ENCODE measurements at regions not wholly inside any gene's neighbourhood (a gene's known extent, or its start where the extent isn't known, plus 50 kb on each side); places are given as distances from the start of the nearest gene placed in this dataset.

- H3K4me3 ChIP-seq, result no peak overlapping the region
- H3K9me3 ChIP-seq (replicated peaks in 1 of 3), result no peaks in the 10 kb centered on the region
- WGBS, 4 donors, result 81 to 93% (median 87%) methylated on average over 2 of the region's 2 CpGs
- H3K27me3 ChIP-seq, result peaks cover 5% of the 10 kb centered on the region
- no peak for TF ChIP-seq CTCF (IDR thresholded peaks at IDR 0.05)
- no peak for TF ChIP-seq POLR2A (IDR thresholded peaks at IDR 0.05)
- H3K4me1 ChIP-seq (replicated peaks in 1 of 2), result no peaks in the 10 kb centered on the region
- intact Hi-C loops (cut with DNase I), result no loop called here
- H3K36me3 ChIP-seq (replicated peaks in 1 of 2), result no peaks in the 10 kb centered on the region
- no peak for DNase-seq
- H3K27ac ChIP-seq, result no peak overlapping the region
These were observed 92.4 kb upstream of the SSTR4 start for GRCh38 chr20:22942742-22943141.

- TF ChIP-seq CTCF (IDR thresholded peaks at IDR 0.05), result no peak
- TF ChIP-seq POLR2A (IDR thresholded peaks at IDR 0.05), result no peak
- DNase-seq, result no peak
- Histone ChIP-seq H3K27me3 (peaks cover 5% of the 10 kb centered on the region), H3K36me3 (replicated peaks in 1 of 2) (no peaks in the 10 kb centered on the region), H3K27ac (no peak overlapping the region), H3K9me3 (replicated peaks in 1 of 3) (no peaks in the 10 kb centered on the region), H3K4me3 (no peak overlapping the region), H3K4me1 (replicated peaks in 1 of 2) (no peaks in the 10 kb centered on the region)
- WGBS, 4 donors, result 36 to 50% (median 44%) methylated on average over 4 of the region's 4 CpGs
- intact Hi-C loops (cut with DNase I), result no loop called here
These were observed 91.0 kb upstream of the SSTR4 start for GRCh38 chr20:22944062-22944461.

GRCh38 chr20:22944936-22945335 lies 90.2 kb upstream of the SSTR4 start:
- DNase-seq, result no peak
- intact Hi-C loops (cut with DNase I), result no loop called here
- TF ChIP-seq POLR2A (IDR thresholded peaks at IDR 0.05) (no peak), CTCF (IDR thresholded peaks at IDR 0.05) (no peak)

GRCh38 chr20:22946596-22946995 lies 88.5 kb upstream of the SSTR4 start:
- TF ChIP-seq POLR2A (IDR thresholded peaks at IDR 0.05), result no peak
- no peak for TF ChIP-seq CTCF (IDR thresholded peaks at IDR 0.05)
- Histone ChIP-seq H3K4me1 (replicated peaks in 1 of 2) (no peaks in the 10 kb centered on the region), H3K9me3 (replicated peaks in 1 of 3) (no peaks in the 10 kb centered on the region), H3K4me3 (no peak overlapping the region), H3K27me3 (peaks cover 5% of the 10 kb centered on the region), H3K36me3 (replicated peaks in 1 of 2) (no peaks in the 10 kb centered on the region), H3K27ac (no peak overlapping the region)
- DNase-seq, result no peak
- intact Hi-C loops (cut with DNase I), result no loop called here
- 23 to 40% (median 38%) methylated on average over 2 of the region's 2 CpGs for WGBS, 4 donors

More at GRCh38 chr20:22944936-22945335, 90.2 kb upstream of the SSTR4 start:
- Histone ChIP-seq H3K4me1 (replicated peaks in 1 of 2) (no peaks in the 10 kb centered on the region), H3K27me3 (peaks cover 5% of the 10 kb centered on the region), H3K36me3 (replicated peaks in 1 of 2) (no peaks in the 10 kb centered on the region), H3K9me3 (replicated peaks in 1 of 3) (no peaks in the 10 kb centered on the region), H3K4me3 (no peak overlapping the region), H3K27ac (no peak overlapping the region)
- WGBS, 4 donors, result 84 to 92% (median 87%) methylated on average over 6 of the region's 6 CpGs

Measured in adrenal gland (tissue), 9 donors.